ENCODE measurements at regions not wholly inside any gene's neighbourhood (a gene's known extent, or its start where the extent isn't known, plus 50 kb on each side); places are given as distances from the start of the nearest gene placed in this dataset.

GRCh38 chr6:126475449-126475848 lies 135.5 kb downstream of the CENPW start:
- TF ChIP-seq POLR2A (IDR thresholded peaks at IDR 0.05) = no peak
- TF ChIP-seq CTCF (IDR thresholded peaks at IDR 0.05) = no peak
